GM11168 (cell line): ENCODE measurements at regions not wholly inside any gene's neighbourhood (a gene's known extent, or its start where the extent isn't known, plus 50 kb on each side); places are given as distances from the start of the nearest gene placed in this dataset.

ENCODE experiments used
- in situ Hi-C: fragments of 300-500 bp; cut with MboI; formaldehyde crosslinking; loops from one replicate; pipeline ENCODE4 v1.12.0; 2022; ENCODE audit warnings: low sequenced_read_pairs; ENCODE audit not compliant: unreplicated experiment

- in situ Hi-C loops: no loop called here
Measured at GRCh38 chr5:31100047-31100575, 93.4 kb upstream of the CDH6 start.

DNA sequence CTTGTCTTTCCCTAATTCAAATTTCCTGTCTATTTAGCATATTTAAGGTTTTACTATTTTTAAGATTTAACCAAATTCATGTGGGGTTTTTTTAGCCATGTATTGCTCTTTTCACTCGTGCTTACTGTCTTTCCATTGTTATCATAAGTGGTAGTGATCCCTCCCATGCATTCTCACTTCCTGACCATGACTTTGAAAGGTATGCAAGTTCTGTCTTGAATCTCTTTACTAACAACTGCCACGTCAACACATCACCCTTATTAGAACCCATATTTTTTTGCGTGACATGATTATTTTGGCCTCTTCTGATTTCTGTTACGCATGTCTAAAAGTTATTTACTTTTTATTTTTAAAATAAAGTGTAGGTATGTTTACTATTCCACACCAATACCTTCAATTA lies 94.7 kb upstream of the CDH6 start:
- in situ Hi-C loops: no loop called here

- in situ Hi-C loops: no loop called here
Measured at GRCh38 chr5:31097851-31098250, 95.6 kb upstream of the CDH6 start.

GRCh38 chr5:31096238-31096865 lies 97.1 kb upstream of the CDH6 start:
- in situ Hi-C loops: no loop called here

GRCh38 chr5:31095796-31096195 lies 97.7 kb upstream of the CDH6 start:
- in situ Hi-C loops: no loop called here

DNA sequence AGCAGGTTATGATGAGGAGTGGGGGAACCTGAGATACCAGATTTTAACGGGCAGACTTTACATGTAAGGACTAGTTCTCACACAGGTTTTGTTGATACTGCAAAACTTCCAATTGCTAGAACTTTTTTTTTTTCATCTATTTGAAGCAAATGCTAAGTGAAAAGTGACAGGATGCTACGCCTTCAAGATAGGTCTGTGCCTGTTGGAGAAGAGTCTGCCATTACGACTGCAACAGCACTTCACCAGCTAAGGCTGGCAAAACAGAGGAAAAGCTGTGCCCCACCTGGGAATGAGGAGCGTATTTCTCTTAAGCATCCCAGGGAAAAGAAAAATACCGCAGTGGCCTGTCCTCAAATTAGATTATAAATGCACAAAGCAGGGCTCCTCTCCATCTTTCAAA lies 102.0 kb upstream of the CDH6 start:
- in situ Hi-C loops: no loop called here

- in situ Hi-C loops: no loop called here
Measured at GRCh38 chr5:31090467-31090866, 103.0 kb upstream of the CDH6 start.

DNA sequence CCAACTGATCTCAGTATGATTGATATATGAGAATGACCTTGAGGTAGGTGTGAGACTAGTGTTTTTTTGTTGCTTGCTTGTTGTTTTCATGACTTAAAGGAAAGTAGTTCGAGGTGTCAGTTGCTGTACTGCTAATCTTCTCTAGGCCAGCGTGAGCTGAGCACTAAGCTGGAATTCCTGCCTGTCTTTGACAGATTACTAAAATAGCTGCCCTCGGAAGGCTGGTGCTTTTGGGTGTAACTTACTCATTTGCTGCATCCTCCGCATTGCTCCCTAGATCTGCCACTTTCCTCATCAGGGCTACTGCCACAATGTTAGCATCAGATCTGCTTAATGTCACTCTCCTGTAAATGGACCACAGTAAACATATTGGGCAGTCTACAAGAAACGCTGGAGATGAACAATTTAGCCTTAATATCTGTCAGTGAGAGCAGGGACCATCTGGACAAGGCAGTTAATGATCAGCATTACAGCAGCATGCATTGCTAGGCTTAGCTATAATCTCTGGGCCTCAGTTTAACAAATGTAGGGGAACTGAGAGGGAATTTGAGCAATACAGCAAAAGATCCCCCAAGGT lies 106.6 kb upstream of the CDH6 start:
- in situ Hi-C loops: no loop called here

DNA sequence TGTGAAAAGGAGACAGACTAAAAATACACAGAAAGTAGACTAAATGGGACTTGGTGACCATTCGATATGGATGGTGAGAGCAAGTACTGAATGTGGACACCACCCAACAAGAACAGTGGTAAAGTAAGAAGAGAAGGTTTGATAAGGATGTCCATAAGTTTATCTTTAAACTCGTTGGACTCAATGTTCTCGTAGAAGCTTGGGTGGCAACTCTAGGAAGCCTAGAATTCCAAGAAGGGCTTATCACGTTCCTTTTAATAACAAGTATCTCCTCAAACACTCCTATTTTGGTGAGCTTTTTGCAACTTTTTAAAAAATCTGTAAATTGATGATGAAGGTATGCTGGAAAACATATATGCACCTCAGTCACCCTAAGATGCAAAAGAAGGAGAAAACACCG lies 108.6 kb upstream of the CDH6 start:
- in situ Hi-C loops: no loop called here

DNA sequence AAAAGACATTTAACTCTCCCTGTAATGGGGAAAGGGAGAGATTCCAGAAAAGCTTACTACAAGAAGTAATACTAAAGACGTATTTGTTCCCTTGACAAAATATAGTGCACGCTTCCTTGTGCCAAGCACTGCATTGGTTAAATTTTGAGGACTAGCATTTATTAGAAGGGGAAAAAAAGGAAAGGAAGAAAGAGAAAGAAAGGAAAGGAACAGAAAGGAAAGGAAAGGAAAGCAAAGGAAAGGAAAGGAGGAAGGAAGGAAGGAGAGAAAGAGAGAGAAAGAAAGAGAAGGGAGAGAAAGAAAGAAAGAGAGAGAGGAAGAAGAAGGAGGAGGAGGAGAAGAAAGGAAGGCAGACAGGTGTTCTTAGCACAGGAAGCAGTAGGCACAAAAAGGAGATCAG lies 110.1 kb upstream of the CDH6 start:
- in situ Hi-C loops: no loop called here

DNA sequence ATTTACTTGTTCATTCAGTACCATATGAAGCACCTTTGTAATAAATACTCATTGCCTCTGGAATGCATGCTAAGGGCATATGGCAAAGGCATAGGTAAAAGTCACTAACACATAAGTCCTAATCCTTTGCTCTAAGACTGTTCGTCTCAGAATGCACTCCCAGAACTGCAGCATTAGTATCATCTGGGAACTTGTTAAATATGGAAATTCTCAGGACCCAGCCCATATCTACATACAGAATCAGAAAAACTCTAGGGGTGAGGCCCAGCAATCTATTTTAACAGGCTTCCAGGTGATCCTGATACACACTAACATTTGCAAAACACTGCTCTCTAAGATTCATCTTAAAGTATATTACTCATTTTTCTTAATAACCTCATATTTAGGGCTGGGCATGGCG lies 113.8 kb upstream of the CDH6 start:
- in situ Hi-C loops: no loop called here

GRCh38 chr5:31078956-31079355 lies 114.5 kb upstream of the CDH6 start:
- in situ Hi-C loops: no loop called here

DNA sequence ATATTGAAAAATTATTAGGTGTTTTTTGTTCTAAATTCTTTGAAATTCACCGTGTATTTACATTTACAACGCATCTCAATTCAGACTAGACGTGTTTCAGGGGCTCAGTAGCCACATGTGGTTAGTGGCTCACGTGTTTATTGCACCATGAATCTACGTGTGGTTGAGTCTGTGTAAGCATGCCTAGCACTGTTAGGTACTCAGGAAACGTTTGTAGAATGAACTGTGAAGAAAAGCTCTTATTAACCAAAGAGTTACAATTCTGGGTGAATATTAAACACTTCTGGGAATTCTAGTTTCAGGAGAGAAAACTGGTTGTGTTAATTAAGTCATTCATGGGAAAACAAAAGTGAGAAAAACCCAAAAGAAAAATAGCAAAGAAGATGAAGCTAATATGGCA lies 117.5 kb upstream of the CDH6 start:
- in situ Hi-C loops: no loop called here

GRCh38 chr5:31068287-31068686 lies 125.2 kb upstream of the CDH6 start:
- in situ Hi-C loops: no loop called here

DNA sequence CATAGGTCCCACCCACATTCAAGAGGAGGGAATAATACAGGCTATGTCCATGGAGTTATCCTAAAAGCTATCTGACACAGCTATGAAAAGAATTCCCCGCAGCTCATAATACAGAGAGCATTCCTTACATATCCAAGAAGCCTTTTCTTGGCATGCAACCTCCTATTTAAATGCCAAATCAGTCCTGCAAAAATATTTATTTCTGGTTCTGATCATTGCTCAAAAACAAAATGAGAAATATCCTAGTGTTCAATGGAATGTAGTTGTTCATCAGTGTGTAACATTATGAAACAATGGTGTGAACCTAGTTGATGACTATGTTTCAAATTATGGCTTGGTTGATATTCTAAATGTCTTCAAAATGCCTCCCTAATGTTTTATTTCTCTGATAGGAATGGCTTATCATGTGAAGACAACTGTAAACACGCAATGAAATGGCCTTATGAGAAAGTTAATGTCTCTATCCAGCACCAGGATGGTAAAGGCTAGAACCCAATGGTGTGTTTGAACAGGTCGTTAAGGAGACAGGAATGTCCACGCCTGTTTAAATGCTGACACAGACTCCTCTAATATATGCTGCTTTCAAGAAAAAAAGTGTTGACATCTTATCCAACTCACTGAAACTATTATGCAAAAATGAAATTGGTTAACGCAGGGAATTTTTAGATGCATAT lies 126.7 kb upstream of the CDH6 start:
- in situ Hi-C loops: no loop called here

GRCh38 chr5:31064215-31064614 lies 129.3 kb upstream of the CDH6 start:
- in situ Hi-C loops: no loop called here

- in situ Hi-C loops: no loop called here
Measured at GRCh38 chr5:31062902-31063580, 130.4 kb upstream of the CDH6 start.

GRCh38 chr5:31059889-31060288 lies 133.6 kb upstream of the CDH6 start:
- in situ Hi-C loops: no loop called here

DNA sequence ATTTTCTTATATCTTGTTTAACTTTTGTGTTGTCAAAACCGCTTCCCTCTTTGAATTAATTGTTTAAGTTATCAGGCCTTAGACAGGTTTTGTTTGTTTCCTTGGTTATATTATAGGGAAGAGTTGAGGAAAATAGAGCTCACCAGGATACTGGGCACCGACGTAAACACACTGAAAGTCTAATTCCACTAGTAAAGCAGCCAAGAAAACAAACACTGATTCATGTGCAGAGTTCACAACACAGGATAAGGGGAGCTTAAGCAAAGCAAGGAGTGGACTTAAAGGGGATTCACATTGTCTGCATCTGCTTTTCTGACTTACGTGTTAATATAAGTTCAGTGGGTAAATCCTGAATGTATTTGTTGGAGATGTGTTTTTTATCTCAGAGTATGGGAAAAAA lies 139.0 kb upstream of the CDH6 start:
- in situ Hi-C loops: no loop called here

DNA sequence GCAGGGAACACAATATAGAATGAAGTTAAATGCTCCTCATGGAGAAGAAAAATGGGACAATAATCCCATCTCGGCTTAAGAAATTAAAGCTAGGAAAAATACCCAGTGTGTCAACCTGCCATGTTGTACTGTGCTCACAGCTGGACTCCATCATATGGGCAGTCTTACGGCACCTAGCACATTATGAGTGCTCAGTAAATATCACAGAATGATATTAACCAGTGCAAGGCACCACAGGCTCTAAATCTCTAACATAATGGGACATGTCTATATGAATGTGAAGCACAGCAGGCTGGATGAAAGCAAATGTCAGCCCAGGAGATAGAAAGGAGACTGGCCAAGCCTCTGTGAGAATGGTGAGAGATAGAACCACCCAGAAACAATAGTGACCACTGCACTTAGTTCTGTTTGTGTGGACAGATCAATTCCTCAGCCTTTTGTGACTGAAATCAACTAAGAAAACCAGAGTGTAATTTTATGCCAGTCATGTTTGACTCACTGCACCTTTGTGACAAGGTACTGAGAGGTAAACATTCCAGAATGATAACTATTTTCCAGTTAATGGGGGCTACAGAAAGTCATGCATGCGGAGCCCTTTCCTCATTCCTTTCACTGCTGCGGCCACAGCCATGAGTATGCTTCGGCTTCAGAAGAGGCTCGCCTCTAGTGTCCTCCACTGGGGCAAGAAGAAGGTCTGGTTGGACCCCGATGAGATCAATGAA lies 140.4 kb upstream of the CDH6 start:
- in situ Hi-C loops: no loop called here

DNA sequence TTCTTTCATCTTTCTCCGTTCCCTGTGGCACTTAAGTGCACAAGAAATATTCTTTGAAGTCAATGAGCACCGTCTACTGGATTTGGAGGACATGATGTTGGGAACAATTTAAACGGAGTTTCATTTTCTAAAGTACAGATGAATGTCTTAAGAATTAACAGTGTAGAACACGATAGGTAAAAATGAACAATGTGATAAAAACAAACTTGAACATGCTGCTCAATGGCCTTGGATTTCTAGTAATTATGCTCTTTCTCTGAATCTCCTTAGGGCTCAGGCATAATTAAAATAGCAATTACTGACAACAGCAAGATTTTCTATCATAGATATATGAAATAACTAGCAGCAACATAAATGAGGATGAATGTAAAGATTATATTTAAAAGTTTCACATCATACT lies 142.2 kb upstream of the CDH6 start:
- in situ Hi-C loops: no loop called here
